Panc1 (cell line): ENCODE measurements at regions not wholly inside any gene's neighbourhood (a gene's known extent, or its start where the extent isn't known, plus 50 kb on each side); places are given as distances from the start of the nearest gene placed in this dataset.

Source experiments
- POLR2AphosphoS5 ChIP-seq: IDR thresholded peaks from 2 replicates; pipeline ENCODE4 v1.6.1; 2012; ENCODE audit warnings: mild to moderate bottlenecking, low read depth, low read length, moderate library complexity
- SIN3A ChIP-seq: IDR thresholded peaks from 2 replicates; pipeline ENCODE4 v1.6.1; 2012; ENCODE audit warnings: low read depth, mild to moderate bottlenecking, low read length, moderate library complexity, borderline replicate concordance; ENCODE audit not compliant: insufficient read depth
- TCF7L2 ChIP-seq: IDR thresholded peaks from 2 replicates; pipeline ENCODE4 v1.6.1; 2011; ENCODE audit warnings: mild to moderate bottlenecking, low read depth, low read length, inconsistent platforms
- TF ChIP-seq, protein P1 (sequence below): fragments of 450-650 bp; IDR thresholded peaks from 2 replicates; pipeline ENCODE4 v1.5.1; 2017; ENCODE audit warnings: mild to moderate bottlenecking
- TF ChIP-seq, protein P2 (sequence below), 2 experiments: IDR thresholded peaks; 2 replicates each; pipeline ENCODE4 v1.6.1; 2011 to 2012; ENCODE audit warnings: low read depth in 2 of 2, control low read depth in 1 of 2, low read length in 1 of 2, mild to moderate bottlenecking in 1 of 2, moderate library complexity in 1 of 2; ENCODE audit not compliant: insufficient read depth in 1 of 2

DNA sequence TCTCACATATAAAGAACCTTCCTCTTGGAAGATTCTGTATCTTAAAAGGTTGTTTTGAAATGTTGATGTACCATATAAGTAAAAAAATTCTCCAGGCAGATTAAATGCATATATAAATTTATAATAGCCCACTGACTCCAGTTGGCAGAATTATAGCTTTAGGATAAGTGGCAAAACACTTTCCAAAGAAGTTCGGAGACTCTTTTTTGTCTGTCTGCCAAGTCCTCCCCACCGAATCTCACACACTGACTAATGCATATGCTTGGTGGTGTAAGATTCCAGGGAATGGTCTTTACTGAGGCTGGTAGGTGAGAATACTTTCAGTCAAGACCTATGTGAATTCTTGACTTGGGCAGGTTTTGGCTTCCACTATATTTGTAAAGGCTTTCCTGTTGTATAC is 724.3 kb upstream of the CXADR start:
- TF ChIP-seq, protein P1, sequence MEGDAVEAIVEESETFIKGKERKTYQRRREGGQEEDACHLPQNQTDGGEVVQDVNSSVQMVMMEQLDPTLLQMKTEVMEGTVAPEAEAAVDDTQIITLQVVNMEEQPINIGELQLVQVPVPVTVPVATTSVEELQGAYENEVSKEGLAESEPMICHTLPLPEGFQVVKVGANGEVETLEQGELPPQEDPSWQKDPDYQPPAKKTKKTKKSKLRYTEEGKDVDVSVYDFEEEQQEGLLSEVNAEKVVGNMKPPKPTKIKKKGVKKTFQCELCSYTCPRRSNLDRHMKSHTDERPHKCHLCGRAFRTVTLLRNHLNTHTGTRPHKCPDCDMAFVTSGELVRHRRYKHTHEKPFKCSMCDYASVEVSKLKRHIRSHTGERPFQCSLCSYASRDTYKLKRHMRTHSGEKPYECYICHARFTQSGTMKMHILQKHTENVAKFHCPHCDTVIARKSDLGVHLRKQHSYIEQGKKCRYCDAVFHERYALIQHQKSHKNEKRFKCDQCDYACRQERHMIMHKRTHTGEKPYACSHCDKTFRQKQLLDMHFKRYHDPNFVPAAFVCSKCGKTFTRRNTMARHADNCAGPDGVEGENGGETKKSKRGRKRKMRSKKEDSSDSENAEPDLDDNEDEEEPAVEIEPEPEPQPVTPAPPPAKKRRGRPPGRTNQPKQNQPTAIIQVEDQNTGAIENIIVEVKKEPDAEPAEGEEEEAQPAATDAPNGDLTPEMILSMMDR = no peak
- TF ChIP-seq POLR2AphosphoS5 (no peak), TCF7L2 (no peak), SIN3A (no peak)
- TF ChIP-seq, protein P2, sequence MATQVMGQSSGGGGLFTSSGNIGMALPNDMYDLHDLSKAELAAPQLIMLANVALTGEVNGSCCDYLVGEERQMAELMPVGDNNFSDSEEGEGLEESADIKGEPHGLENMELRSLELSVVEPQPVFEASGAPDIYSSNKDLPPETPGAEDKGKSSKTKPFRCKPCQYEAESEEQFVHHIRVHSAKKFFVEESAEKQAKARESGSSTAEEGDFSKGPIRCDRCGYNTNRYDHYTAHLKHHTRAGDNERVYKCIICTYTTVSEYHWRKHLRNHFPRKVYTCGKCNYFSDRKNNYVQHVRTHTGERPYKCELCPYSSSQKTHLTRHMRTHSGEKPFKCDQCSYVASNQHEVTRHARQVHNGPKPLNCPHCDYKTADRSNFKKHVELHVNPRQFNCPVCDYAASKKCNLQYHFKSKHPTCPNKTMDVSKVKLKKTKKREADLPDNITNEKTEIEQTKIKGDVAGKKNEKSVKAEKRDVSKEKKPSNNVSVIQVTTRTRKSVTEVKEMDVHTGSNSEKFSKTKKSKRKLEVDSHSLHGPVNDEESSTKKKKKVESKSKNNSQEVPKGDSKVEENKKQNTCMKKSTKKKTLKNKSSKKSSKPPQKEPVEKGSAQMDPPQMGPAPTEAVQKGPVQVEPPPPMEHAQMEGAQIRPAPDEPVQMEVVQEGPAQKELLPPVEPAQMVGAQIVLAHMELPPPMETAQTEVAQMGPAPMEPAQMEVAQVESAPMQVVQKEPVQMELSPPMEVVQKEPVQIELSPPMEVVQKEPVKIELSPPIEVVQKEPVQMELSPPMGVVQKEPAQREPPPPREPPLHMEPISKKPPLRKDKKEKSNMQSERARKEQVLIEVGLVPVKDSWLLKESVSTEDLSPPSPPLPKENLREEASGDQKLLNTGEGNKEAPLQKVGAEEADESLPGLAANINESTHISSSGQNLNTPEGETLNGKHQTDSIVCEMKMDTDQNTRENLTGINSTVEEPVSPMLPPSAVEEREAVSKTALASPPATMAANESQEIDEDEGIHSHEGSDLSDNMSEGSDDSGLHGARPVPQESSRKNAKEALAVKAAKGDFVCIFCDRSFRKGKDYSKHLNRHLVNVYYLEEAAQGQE (IDR thresholded peaks at IDR 0.05; ENCODE audit: insufficient read depth in 1 of 2, low read depth in 2 of 2, low read length in 1 of 2) = no peak
